C4-2B (cell line): ENCODE measurements at regions not wholly inside any gene's neighbourhood (a gene's known extent, or its start where the extent isn't known, plus 50 kb on each side); places are given as distances from the start of the nearest gene placed in this dataset.

Experiments
- H3K27ac ChIP-seq: fragments of 450-650 bp; 2 replicates; pipeline ENCODE4 v1.5.1; 2017
- ZFX ChIP-seq: fragments of 450-650 bp; IDR thresholded peaks from 2 replicates; pipeline ENCODE4 v1.6.1; 2017
- TF ChIP-seq, protein P1 (sequence below): fragments of 450-650 bp; conservative IDR thresholded peaks from 2 replicates; pipeline ENCODE4 v1.5.1; 2017; ENCODE audit warnings: mild to moderate bottlenecking

DNA sequence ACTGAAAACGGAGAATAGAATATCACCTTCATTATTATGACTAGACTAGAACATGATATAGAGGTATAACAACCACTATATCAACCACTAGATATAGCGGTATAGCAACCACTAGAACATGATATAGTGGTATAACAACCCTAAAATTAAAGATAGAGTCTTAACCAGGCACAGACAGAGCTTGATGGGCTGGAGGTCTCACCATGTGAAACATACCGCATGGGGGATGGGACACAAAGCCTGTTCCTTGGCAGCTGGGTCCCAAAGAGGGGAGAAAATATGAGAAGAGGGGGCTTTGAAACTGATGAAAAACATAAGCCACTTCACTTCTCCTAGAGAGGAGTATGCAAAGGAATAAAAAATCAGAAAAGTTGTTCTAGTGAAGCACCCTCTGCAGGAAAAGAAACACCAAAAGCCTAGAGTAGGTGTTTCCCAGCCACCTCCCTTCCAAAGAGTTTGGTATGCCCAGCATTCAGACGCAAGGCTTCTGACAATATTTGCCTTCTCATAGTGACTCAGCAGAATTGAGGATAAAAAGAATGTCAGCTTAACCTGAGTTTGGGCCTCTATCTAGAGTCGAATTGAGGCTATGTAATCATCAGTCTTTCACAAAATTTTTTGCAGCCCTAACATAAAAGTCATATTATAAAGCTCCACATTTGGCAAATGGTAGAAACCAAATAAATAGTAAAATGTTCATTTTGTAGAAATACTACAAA, 316.4 kb downstream of the NOVA1 start:
- no peak for TF ChIP-seq ZFX
- TF ChIP-seq, protein P1, sequence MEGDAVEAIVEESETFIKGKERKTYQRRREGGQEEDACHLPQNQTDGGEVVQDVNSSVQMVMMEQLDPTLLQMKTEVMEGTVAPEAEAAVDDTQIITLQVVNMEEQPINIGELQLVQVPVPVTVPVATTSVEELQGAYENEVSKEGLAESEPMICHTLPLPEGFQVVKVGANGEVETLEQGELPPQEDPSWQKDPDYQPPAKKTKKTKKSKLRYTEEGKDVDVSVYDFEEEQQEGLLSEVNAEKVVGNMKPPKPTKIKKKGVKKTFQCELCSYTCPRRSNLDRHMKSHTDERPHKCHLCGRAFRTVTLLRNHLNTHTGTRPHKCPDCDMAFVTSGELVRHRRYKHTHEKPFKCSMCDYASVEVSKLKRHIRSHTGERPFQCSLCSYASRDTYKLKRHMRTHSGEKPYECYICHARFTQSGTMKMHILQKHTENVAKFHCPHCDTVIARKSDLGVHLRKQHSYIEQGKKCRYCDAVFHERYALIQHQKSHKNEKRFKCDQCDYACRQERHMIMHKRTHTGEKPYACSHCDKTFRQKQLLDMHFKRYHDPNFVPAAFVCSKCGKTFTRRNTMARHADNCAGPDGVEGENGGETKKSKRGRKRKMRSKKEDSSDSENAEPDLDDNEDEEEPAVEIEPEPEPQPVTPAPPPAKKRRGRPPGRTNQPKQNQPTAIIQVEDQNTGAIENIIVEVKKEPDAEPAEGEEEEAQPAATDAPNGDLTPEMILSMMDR = no peak
- peak overlapping the region; percentile 54; the same call in 1 of the 2 replicates for H3K27ac ChIP-seq

DNA sequence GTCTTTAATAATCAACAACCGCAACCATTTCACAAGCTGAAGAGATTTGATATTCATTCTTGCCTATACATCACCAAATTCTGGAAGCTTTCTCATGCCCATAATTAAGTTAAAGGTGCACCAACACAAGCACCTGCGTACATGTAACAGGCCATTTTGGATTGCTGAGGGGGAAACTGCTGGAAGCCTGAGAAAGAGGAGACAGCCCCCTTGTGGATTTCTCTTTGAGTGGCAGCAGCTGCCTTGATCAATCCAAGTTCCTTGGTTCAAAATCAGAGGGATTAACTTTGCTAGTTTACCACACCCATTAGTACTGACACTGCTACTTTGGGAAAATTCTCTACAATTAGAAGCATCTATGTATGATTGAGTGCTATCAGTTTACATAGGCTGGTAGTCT, 321.1 kb downstream of the NOVA1 start:
- H3K27ac ChIP-seq = no peak overlapping the region
- TF ChIP-seq ZFX = no peak
- TF ChIP-seq, protein P1 = peak; percentile 50

DNA sequence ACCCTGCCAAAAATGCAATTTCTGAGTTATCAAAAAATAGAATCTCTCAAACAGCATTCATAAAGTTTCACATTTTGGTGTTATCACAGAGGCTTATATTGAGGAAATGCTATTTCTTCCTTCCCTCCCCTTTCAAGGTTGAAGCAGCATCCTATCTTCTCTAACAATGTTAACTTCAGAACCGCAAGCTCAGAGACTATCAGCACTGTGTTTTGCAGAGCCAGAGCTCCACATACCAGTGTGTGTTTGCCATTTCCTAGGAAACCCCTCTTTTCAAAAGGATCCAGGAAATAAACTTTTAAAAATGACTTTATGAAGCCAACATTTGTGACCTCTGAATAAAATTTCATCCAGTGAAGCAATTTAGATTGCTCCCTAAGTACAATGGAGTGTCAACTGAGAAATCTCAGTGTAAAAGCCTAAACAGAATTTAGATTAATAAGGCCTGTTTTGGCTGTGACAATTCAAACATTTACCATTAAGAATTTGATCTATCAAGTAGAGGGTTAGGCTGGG, 332.6 kb downstream of the NOVA1 start:
- no peak for TF ChIP-seq ZFX
- TF ChIP-seq, protein P1 = no peak
- no peak overlapping the region for H3K27ac ChIP-seq

DNA sequence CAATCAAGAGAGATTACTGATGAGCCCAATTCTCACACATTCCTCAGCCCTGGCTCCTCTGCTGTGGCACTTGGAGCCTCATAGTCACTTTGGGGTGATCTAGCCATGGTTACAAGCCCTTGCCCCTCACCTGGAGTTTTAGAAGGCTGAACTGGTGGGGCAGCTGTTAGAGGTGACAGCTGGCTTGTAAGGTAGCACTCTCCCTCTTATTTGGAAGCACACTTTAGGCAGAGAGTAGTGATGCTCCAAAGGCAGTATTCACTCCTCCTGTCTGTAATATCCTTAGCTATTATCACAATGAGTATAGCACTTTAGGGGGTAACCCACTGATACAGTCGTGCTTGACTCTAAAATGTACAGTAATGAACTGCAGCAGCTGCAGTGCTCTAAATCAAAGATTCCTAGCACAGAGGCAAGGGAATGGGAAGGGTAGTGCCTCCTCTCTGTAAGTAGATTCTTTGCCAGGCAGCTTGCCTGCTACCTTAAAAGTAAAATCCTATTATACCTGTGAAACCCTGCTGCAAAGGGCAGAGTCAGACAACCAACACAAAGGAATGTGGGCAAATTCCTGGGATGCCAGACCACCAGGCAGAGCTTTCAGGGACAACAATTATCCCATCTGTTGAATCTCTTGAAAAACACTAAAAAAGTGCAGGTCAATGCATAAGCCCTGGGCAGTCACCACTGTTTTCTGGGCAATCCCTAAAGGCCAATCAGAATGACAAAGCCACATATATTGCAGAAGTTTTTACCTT, 336.3 kb downstream of the NOVA1 start:
- no peak overlapping the region for H3K27ac ChIP-seq
- TF ChIP-seq, protein P1 = no peak
- no peak for TF ChIP-seq ZFX

DNA sequence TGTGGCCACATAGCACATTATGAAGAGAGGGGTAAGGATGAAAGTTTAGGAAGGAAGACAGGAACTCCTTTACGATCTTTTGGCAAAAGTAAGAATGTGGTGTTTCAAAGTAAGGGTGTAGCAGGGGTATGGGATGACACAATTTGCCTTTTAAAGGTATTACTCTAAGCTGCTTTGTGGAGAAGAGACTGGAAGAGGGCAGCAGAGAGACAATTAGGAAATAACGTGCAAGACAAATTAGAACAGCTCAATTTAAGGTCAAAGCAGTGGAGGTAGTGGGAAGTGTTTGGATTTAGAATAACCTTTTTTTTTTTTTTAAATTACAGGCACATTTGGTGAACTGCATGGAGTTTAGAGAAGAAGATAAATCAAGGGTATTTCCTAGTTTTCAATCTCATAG, 342.6 kb downstream of the NOVA1 start:
- TF ChIP-seq, protein P1 = peak; percentile 46
- TF ChIP-seq ZFX = no peak
- no peak overlapping the region for H3K27ac ChIP-seq

DNA sequence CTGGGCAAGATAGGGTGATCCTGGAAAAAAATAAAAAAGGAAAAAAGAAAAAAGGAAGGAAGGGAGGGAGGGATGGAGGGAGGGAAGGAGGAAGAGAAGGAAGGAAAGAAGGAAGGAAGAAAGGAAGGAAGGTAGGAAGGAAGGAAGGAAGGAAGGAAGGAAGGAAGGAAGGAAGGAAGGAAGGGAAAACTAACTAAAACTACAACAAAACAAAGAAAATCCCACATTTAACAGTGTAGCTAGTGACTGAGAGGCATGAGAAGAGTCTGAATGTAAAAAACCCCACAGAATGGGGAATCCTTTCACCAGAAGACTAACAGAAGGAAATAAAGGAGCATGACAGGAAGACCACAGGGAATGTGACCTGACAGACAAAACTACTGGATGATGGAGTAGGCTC, 345.7 kb downstream of the NOVA1 start:
- TF ChIP-seq, protein P1 = no peak
- TF ChIP-seq ZFX = no peak
- no peak overlapping the region for H3K27ac ChIP-seq

DNA sequence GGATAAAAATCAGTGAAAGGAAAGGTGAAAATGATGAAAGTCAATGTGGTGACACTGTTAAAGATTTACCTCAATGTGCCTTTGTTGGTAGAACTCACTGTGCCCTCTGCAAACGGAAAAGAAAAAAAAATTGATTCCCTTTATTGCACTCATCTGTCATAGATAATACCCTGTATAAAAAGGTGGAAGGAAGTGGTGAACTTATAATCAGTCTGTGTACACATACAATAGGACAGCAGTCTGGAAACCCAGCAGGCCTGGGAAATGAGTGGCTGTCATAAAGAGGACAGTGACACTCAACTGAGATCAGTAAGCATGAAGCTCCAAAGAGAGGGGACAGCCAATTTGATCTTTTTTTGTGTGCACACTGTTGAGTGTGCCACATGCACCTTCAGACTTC, 364.7 kb downstream of the NOVA1 start:
- no peak for TF ChIP-seq ZFX
- TF ChIP-seq, protein P1 = no peak
- no peak overlapping the region for H3K27ac ChIP-seq
